ENCODE measurements at regions not wholly inside any gene's neighbourhood (a gene's known extent, or its start where the extent isn't known, plus 50 kb on each side); places are given as distances from the start of the nearest gene placed in this dataset.

DNA sequence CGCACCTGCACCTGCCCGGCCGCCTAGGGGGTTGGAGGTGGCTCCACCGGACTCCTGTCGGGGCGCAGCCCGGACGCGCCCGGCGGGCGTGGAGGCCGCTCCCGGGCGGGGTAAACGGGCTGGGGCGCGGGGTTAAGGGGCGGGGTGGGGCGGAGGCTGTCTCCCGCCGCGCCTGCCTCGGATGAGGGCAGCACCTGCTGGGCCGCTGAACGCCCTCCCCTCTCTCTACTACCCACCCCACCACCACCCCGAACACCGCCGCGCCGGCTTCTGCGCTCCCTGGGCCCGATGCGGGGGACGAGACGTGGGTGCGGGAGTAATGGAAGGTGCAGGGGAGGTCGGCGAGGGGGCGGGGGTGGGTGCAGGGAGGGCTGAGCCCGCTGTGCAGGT is 224.8 kb upstream of the ID2 start:
- Histone ChIP-seq H3K4me1 (ENCODE audit: control insufficient read depth, insufficient read depth, low read length) (peaks cover 4% of the 10 kb centered on the region), H3K9ac (ENCODE audit: extremely low read depth, low read length, poor library complexity, severe bottlenecking) (no peak overlapping the region), H3K27me3 (ENCODE audit: control insufficient read depth, insufficient read depth, low read length, poor library complexity, severe bottlenecking) (no peaks in the 10 kb centered on the region), H3K9me3 (ENCODE audit: control insufficient read depth, low read length) (no peaks in the 10 kb centered on the region), H3K27ac (ENCODE audit: low read depth, low read length) (no peak overlapping the region), H3K4me3 (ENCODE audit: low read length) (no peak overlapping the region), H3K36me3 (ENCODE audit: control insufficient read depth, insufficient read depth, low read length) (no peaks in the 10 kb centered on the region)
- Mint-ChIP-seq H3K27me3 (ENCODE audit: insufficient read depth) (peaks cover 8% of the 10 kb centered on the region), H3K4me3 (no peak overlapping the region), H3K4me1 (peaks cover 23% of the 10 kb centered on the region), H3K9me3 (no peaks in the 10 kb centered on the region), H3K36me3 (ENCODE audit: low read depth) (no peaks in the 10 kb centered on the region), H3K27ac (no peak overlapping the region)
- no peak for DNase-seq
- WGBS, 2 experiments (ENCODE audit: insufficient coverage in 1 of 2, insufficient read length in 1 of 2): 94% methylated on average over 41 of the region's 41 CpGs; no CpG with 5 or more reads in 1 of the 2 experiments
- TF ChIP-seq, protein P1, sequence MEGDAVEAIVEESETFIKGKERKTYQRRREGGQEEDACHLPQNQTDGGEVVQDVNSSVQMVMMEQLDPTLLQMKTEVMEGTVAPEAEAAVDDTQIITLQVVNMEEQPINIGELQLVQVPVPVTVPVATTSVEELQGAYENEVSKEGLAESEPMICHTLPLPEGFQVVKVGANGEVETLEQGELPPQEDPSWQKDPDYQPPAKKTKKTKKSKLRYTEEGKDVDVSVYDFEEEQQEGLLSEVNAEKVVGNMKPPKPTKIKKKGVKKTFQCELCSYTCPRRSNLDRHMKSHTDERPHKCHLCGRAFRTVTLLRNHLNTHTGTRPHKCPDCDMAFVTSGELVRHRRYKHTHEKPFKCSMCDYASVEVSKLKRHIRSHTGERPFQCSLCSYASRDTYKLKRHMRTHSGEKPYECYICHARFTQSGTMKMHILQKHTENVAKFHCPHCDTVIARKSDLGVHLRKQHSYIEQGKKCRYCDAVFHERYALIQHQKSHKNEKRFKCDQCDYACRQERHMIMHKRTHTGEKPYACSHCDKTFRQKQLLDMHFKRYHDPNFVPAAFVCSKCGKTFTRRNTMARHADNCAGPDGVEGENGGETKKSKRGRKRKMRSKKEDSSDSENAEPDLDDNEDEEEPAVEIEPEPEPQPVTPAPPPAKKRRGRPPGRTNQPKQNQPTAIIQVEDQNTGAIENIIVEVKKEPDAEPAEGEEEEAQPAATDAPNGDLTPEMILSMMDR (conservative IDR thresholded peaks at IDR 0.05): no peak

DNA sequence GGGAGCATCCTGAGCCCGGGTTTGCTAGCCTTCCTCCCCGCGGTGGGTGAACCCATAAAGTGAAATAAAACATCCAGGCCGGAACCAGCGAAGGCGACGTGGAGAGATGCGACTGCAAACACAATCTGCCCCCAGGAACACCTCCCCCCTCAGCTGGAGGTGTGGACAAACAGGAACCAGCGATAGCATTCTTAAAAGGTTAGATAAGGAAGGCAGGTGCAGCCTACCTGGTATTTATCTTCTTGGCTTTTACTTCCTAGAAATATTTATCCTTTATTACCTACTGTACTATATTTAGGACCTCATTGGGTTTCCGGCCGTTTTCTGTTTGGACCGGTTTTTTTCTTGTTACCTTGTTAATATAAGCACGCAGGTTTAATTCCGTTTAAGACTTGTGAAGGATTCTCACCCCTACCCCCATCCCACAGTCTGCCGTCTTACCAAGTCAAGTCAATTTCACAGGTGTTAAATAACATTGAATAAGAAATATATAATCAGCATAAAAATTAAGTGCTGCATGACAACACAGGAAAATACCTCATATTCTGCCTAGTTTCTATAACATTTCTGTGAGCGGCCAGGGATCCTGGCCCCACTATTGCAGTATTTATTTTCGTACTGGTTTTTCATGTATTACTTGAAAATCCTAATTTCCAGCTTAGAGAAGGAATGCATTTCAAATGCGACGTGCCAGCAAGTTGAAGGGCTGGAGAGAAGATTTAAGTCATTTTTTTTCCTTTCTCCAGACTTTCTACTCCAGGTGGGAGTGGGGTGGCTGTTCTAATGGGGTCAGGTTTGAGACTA is 224.0 kb upstream of the ID2 start:
- Histone ChIP-seq H3K36me3 (ENCODE audit: control insufficient read depth, insufficient read depth, low read length) (no peaks in the 10 kb centered on the region), H3K4me3 (ENCODE audit: low read length) (no peak overlapping the region), H3K4me1 (ENCODE audit: control insufficient read depth, insufficient read depth, low read length) (peaks cover 4% of the 10 kb centered on the region), H3K27ac (ENCODE audit: low read depth, low read length) (no peak overlapping the region), H3K27me3 (ENCODE audit: control insufficient read depth, insufficient read depth, low read length, poor library complexity, severe bottlenecking) (no peaks in the 10 kb centered on the region), H3K9ac (ENCODE audit: extremely low read depth, low read length, poor library complexity, severe bottlenecking) (no peak overlapping the region), H3K9me3 (ENCODE audit: control insufficient read depth, low read length) (no peaks in the 10 kb centered on the region)
- WGBS, 2 experiments (ENCODE audit: insufficient coverage in 1 of 2, insufficient read length in 1 of 2): 82 to 95% methylated on average over 8 to 18 of the region's 19 CpGs
- TF ChIP-seq, protein P1 (conservative IDR thresholded peaks at IDR 0.05): no peak
- H3K27me3 Mint-ChIP-seq (ENCODE audit: insufficient read depth): peaks cover 2% of the 10 kb centered on the region
- peaks cover 23% of the 10 kb centered on the region for H3K4me1 Mint-ChIP-seq
- H3K4me3 Mint-ChIP-seq: peak overlapping the region; percentile 36
- H3K36me3 Mint-ChIP-seq (ENCODE audit: low read depth): no peaks in the 10 kb centered on the region
- peak; percentile 60 for DNase-seq
- no peak overlapping the region for H3K27ac Mint-ChIP-seq
- no peaks in the 10 kb centered on the region for H3K9me3 Mint-ChIP-seq

DNA sequence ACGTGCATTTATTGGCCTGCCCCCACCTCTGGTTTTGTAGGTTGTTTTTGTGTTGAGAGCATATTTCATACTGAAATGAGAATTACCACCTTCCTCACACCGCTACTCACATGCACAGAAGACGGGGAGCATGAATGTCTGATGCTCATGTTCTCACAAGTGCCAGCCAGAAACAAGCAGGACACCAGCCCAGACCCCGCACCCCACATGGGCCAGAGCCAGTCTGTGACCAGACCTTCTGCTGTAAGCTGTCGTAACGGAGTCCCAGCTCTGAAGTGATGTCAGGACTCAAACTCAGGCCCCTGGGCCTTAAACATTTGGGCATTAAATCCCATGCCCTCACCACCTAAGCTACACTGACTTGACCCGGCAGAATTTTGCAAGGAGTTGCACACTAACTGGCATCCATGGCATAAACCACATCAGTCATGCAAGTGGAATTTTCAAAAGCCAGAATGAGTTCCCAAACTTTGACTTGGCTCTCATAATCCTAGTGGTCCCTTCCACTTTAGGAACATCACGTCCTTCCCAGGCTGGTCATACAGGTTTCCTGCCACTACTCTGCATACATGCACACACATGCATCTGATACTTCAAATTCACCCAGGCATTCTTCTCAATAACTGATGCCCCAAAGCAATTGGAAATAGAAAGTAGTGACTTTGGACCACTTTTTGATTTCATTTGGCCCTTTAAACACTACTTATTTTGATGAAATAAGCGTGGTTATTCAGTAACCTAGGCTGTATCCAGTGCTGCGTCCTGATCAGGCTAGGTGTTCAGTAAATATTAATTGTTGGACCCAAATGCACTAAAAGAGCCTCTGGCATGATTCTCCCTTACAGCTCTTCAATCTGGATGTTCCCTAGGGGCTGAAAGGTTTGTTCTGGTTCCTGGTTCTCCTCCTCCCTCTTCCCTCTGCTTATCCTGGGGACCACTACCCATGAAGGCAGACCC is 223.1 kb upstream of the ID2 start:
- H3K9me3 ChIP-seq (ENCODE audit: control insufficient read depth, low read length): no peaks in the 10 kb centered on the region
- peaks cover 4% of the 10 kb centered on the region for H3K4me1 ChIP-seq (ENCODE audit: control insufficient read depth, insufficient read depth, low read length)
- no peak overlapping the region for H3K27ac ChIP-seq (ENCODE audit: low read depth, low read length)
- H3K9ac ChIP-seq (ENCODE audit: extremely low read depth, low read length, poor library complexity, severe bottlenecking): no peak overlapping the region
- no peaks in the 10 kb centered on the region for H3K27me3 ChIP-seq (ENCODE audit: control insufficient read depth, insufficient read depth, low read length, poor library complexity, severe bottlenecking)
- no peaks in the 10 kb centered on the region for H3K36me3 ChIP-seq (ENCODE audit: control insufficient read depth, insufficient read depth, low read length)
- Mint-ChIP-seq H3K27ac (no peak overlapping the region), H3K4me3 (no peak overlapping the region), H3K4me1 (peaks cover 22% of the 10 kb centered on the region), H3K27me3 (ENCODE audit: insufficient read depth) (no peaks in the 10 kb centered on the region), H3K9me3 (no peaks in the 10 kb centered on the region), H3K36me3 (ENCODE audit: low read depth) (no peaks in the 10 kb centered on the region)
- no peak for DNase-seq
- H3K4me3 ChIP-seq (ENCODE audit: low read length): no peak overlapping the region
- WGBS, 2 experiments (ENCODE audit: insufficient coverage in 1 of 2, insufficient read length in 1 of 2): 93 to 95% methylated on average over 6 to 9 of the region's 10 CpGs
- TF ChIP-seq, protein P1 (conservative IDR thresholded peaks at IDR 0.05): no peak

All from endodermal cell (in vitro differentiated cells).